ENCODE measurements at regions not wholly inside any gene's neighbourhood (a gene's known extent, or its start where the extent isn't known, plus 50 kb on each side); places are given as distances from the start of the nearest gene placed in this dataset.

DNA sequence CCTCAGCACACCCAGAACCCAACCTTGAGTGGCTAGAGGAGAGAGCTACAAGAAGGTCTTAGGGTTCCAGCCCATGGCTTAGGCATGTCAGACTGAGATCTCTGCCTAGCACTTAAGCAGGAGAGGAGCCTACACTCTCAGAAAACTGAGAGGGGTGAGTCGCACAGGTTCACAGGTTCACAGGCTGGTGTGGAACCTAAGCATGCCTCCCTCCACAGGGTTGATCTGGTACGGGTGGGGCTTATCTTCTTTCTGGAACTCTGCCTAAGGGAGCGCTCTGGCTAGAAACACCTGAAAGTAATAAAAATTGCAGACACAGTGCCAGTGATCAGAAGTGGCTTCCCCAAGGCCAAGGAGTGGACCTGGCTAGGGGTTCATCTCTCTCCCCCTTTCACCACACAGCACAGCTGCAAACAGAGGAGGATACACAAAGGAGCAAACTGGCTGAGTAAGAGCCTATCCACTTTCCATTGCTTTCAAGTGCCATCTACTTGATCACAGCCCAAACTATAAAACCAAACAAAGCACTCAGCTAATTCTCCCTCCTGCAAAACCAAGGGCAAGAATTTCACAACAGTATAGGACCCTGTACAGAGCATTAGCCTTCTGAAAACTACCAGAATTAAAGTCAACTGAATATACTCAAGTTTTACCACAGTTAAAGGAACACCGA, 481.9 kb upstream of the SETBP1 start:
- TF ChIP-seq POLR2A (IDR thresholded peaks at IDR 0.05) (no peak), CTCF (IDR thresholded peaks at IDR 0.05) (no peak), POLR2AphosphoS5 (IDR thresholded peaks at IDR 0.05) (no peak), EP300 (IDR thresholded peaks at IDR 0.05) (no peak)

Data from gastroesophageal sphincter (tissue), 3 donors.